NCI-H69 (cell line): ENCODE measurements at regions not wholly inside any gene's neighbourhood (a gene's known extent, or its start where the extent isn't known, plus 50 kb on each side); places are given as distances from the start of the nearest gene placed in this dataset.
"Not testable (repeated sequence)": the region's sequence is repeated elsewhere in the genome, so short reads cannot be mapped to it uniquely, and the experiment has no call there.

Experiments
- DNase-seq: peaks from one replicate; lab custom pipeline; 2025; lab: John Stamatoyannopoulos, UW

GRCh38 chr1:20432341-20432740, 53.7 kb downstream of the CAMK2N1 start:
- DNase-seq = no peak

- no peak for DNase-seq
These were observed 54.9 kb downstream of the CAMK2N1 start for GRCh38 chr1:20431176-20431460.

- DNase-seq = peak; percentile 50
These were observed 55.4 kb downstream of the CAMK2N1 start for GRCh38 chr1:20430355-20431175.

- DNase-seq = no peak
These were observed 56.7 kb downstream of the CAMK2N1 start for GRCh38 chr1:20429296-20429695.

- no peak for DNase-seq
These were observed 57.2 kb downstream of the CAMK2N1 start for GRCh38 chr1:20428841-20429240.

GRCh38 chr1:20426923-20427322, 59.1 kb downstream of the CAMK2N1 start:
- no peak for DNase-seq

GRCh38 chr1:20426371-20426770, 59.6 kb downstream of the CAMK2N1 start:
- peak; percentile 6 for DNase-seq

- no peak for DNase-seq
These were observed 60.4 kb downstream of the CAMK2N1 start for GRCh38 chr1:20425622-20426021.

GRCh38 chr1:20423169-20423795, 62.7 kb downstream of the CAMK2N1 start:
- DNase-seq = no peak

GRCh38 chr1:20421441-20421840, 64.6 kb downstream of the CAMK2N1 start:
- DNase-seq = no peak

GRCh38 chr1:20417581-20417980, 68.4 kb downstream of the CAMK2N1 start:
- DNase-seq = no peak

- DNase-seq = no peak
These were observed 69.3 kb downstream of the CAMK2N1 start for GRCh38 chr1:20416706-20417105.

GRCh38 chr1:20413776-20414140, 72.3 kb downstream of the CAMK2N1 start:
- no peak for DNase-seq

- no peak for DNase-seq
These were observed 72.8 kb downstream of the CAMK2N1 start for GRCh38 chr1:20413136-20413775.

- DNase-seq = peak; percentile 8
These were observed 74.6 kb downstream of the CAMK2N1 start for GRCh38 chr1:20411196-20411980.

- DNase-seq = no peak
These were observed 75.5 kb downstream of the CAMK2N1 start for GRCh38 chr1:20410503-20410902.

GRCh38 chr1:20409971-20410370, 76.0 kb downstream of the CAMK2N1 start:
- DNase-seq = no peak

- DNase-seq = no peak
These were observed 77.0 kb downstream of the CAMK2N1 start for GRCh38 chr1:20409012-20409411.

GRCh38 chr1:20408133-20408650, 77.8 kb downstream of the CAMK2N1 start:
- not testable (repeated sequence) for DNase-seq

- peak; percentile 58 for DNase-seq
These were observed 80.0 kb downstream of the CAMK2N1 start for GRCh38 chr1:20405893-20406604.

GRCh38 chr1:20405051-20405754, 80.8 kb downstream of the CAMK2N1 start:
- DNase-seq = no peak
